Body of pancreas (tissue), 4 donors: ENCODE measurements at regions not wholly inside any gene's neighbourhood (a gene's known extent, or its start where the extent isn't known, plus 50 kb on each side); places are given as distances from the start of the nearest gene placed in this dataset.

Experiments used
- ATAC-seq: fragments of 150-250 bp; one replicate; pipeline ENCODE4 v1.9.1; 2016
- DNase-seq, 4 donors: peaks; one replicate each; pipeline ENCODE4 v3.0.0-alpha.2; 2019
- H3K27ac ChIP-seq, 4 donors: fragments of 200-600 bp; sonication (generic); 1 replicate in 3 of 4; 2 replicates in 1 of 4; pipeline versions ENCODE4 v1.5.1 to v1.6.1; 2016 to 2019; ENCODE audit warnings: mild to moderate bottlenecking in 1 of 4, mixed read lengths in 1 of 4, moderate library complexity in 1 of 4
- H3K27me3 ChIP-seq, 2 donors: fragments of 200-600 bp; sonication (generic); one replicate each; pipeline ENCODE4 v1.6.0; 2016; ENCODE audit warnings: mild to moderate bottlenecking in 1 of 2
- H3K36me3 ChIP-seq, 2 donors: fragments of 200-600 bp; sonication (generic); replicated peaks in 1 of 2; 2 replicates each; pipeline ENCODE4 v1.5.1; 2016; ENCODE audit warnings: low read depth in 2 of 2; ENCODE audit not compliant: insufficient read depth in 1 of 2
- H3K4me1 ChIP-seq: fragments of 200-600 bp; sonication (generic); one replicate; pipeline ENCODE4 v1.6.0; 2016
- H3K4me3 ChIP-seq, 2 donors: fragments of 200-600 bp; sonication (generic); 1 replicate in 1 of 2; 2 replicates in 1 of 2; pipeline ENCODE4 v1.5.1; 2016 to 2019
- H3K9me3 ChIP-seq, 3 donors: fragments of 200-600 bp; sonication (generic); 1 replicate in 2 of 3; 2 replicates in 1 of 3; pipeline ENCODE4 v1.5.1; 2016
- CTCF ChIP-seq, 7 experiments: fragments of 450-650 bp in 4 of 7; fragments of 200-600 bp in 3 of 7; sonication (generic) in 3 of 7; IDR thresholded peaks; one replicate each; pipeline ENCODE4 v1.5.1; 2016 to 2019; ENCODE audit warnings: antibody characterized with exemption in 7 of 7
- POLR2A ChIP-seq, 3 donors: fragments of 450-650 bp; IDR thresholded peaks; one replicate each; pipeline ENCODE4 v1.6.1; 2016; ENCODE audit warnings: antibody characterized with exemption in 3 of 3, mild to moderate bottlenecking in 2 of 3
- whole genome bisulfite sequencing, 2 donors: methylation state at CpG; one replicate each; pipeline ENCODE4 v1.1.5; 2017; 5-methylcytosine and 5-hydroxymethylcytosine counted together
- intact Hi-C: fragments of 100-400 bp; cut with DNase I; formaldehyde crosslinking; loops from one replicate; pipeline ENCODE4 v1.15.1; 2023

GRCh38 chr12:125776212-125776611 is 711.0 kb downstream of the AACS start:
- DNase-seq (no peak), ATAC-seq (no peak)
- intact Hi-C loops = no loop called here
- no peak overlapping the region for H3K27ac ChIP-seq
- WGBS, 2 donors = 65 to 71% methylated on average over 3 of the region's 3 CpGs
- H3K36me3 ChIP-seq = no peaks in the 10 kb centered on the region
- no peak overlapping the region for H3K4me3 ChIP-seq
- H3K27me3 ChIP-seq = no peaks in the 10 kb centered on the region
- no peaks in the 10 kb centered on the region for H3K9me3 ChIP-seq
- H3K4me1 ChIP-seq = no peaks in the 10 kb centered on the region
- TF ChIP-seq CTCF (IDR thresholded peaks at IDR 0.05) (no peak), POLR2A (IDR thresholded peaks at IDR 0.05) (no peak)

- Histone ChIP-seq H3K27ac (no peak overlapping the region), H3K27me3 (no peaks in the 10 kb centered on the region), H3K36me3 (no peaks in the 10 kb centered on the region), H3K4me3 (no peak overlapping the region), H3K9me3 (no peaks in the 10 kb centered on the region), H3K4me1 (no peaks in the 10 kb centered on the region)
- WGBS, 2 donors = 29 to 34% methylated on average over 2 of the region's 2 CpGs
- TF ChIP-seq POLR2A (IDR thresholded peaks at IDR 0.05) (no peak), CTCF (IDR thresholded peaks at IDR 0.05) (no peak)
- DNase-seq = no peak
- no peak for ATAC-seq
- intact Hi-C loops = no loop called here
Observed at GRCh38 chr12:125786143-125786542, 720.9 kb downstream of the AACS start.

- H3K27ac ChIP-seq = no peak overlapping the region
- no peaks in the 10 kb centered on the region for H3K27me3 ChIP-seq
- no peak for ATAC-seq
- WGBS, 2 donors = 50 to 58% methylated on average over 3 of the region's 3 CpGs
- no peaks in the 10 kb centered on the region for H3K36me3 ChIP-seq
- TF ChIP-seq POLR2A (IDR thresholded peaks at IDR 0.05) (no peak), CTCF (IDR thresholded peaks at IDR 0.05) (no peak)
- no peaks in the 10 kb centered on the region for H3K4me1 ChIP-seq
- no peak for DNase-seq
- no peaks in the 10 kb centered on the region for H3K9me3 ChIP-seq
- H3K4me3 ChIP-seq = no peak overlapping the region
- intact Hi-C loops = no loop called here
Observed at GRCh38 chr12:125794401-125794800, 729.2 kb downstream of the AACS start.

GRCh38 chr12:125797421-125798175 is 732.4 kb downstream of the AACS start:
- TF ChIP-seq POLR2A (IDR thresholded peaks at IDR 0.05) (no peak), CTCF (IDR thresholded peaks at IDR 0.05) (no peak)
- WGBS, 2 donors = 46 to 59% methylated on average over 4 of the region's 4 CpGs
- no peak for ATAC-seq
- no peaks in the 10 kb centered on the region for H3K4me1 ChIP-seq
- H3K36me3 ChIP-seq = no peaks in the 10 kb centered on the region
- H3K4me3 ChIP-seq = no peak overlapping the region
- DNase-seq = no peak
- no peaks in the 10 kb centered on the region for H3K27me3 ChIP-seq
- no peak overlapping the region for H3K27ac ChIP-seq
- H3K9me3 ChIP-seq = no peaks in the 10 kb centered on the region
- intact Hi-C loops = no loop called here

- no peaks in the 10 kb centered on the region for H3K4me1 ChIP-seq
- ATAC-seq (no peak), DNase-seq (no peak)
- no peaks in the 10 kb centered on the region for H3K36me3 ChIP-seq
- no peaks in the 10 kb centered on the region for H3K9me3 ChIP-seq
- intact Hi-C loops = no loop called here
- WGBS, 2 donors = 58 to 60% methylated on average over 7 of the region's 7 CpGs
- H3K27ac ChIP-seq = no peak overlapping the region
- TF ChIP-seq CTCF (IDR thresholded peaks at IDR 0.05) (no peak), POLR2A (IDR thresholded peaks at IDR 0.05) (no peak)
- no peak overlapping the region for H3K4me3 ChIP-seq
- H3K27me3 ChIP-seq = no peaks in the 10 kb centered on the region
Observed at GRCh38 chr12:125804660-125805059, 739.4 kb downstream of the AACS start.
